ENCODE measurements at regions not wholly inside any gene's neighbourhood (a gene's known extent, or its start where the extent isn't known, plus 50 kb on each side); places are given as distances from the start of the nearest gene placed in this dataset.

DNA sequence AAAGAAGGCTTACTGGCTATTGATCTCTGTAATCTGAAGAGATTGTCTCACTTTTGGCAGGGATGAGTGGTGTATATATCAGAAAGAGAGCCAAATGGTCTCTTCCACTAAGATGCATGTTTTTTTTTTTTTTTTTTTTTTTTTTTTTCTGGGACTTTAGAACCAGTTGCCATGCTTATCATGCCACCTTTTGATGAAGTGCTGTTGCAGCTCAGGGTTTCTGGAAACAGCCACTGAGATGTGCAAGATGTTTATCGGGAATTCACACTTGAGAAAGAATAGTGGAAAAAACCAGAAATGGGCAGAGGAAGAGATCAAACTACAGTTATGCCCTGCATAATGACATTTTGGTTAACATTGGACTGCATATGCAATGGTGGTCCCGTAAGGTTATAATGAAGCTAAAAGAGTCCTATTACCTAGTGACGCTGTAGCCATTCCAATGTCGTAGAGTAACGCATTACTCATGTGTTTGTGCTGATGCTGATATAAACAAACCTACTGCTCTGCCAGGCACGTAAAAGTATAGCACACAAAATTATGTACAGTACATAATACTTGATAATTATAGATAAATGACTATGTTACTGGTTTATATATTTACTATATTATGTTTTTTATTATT lies 121.0 kb downstream of the KLF5 start:
- TF ChIP-seq, protein P1, sequence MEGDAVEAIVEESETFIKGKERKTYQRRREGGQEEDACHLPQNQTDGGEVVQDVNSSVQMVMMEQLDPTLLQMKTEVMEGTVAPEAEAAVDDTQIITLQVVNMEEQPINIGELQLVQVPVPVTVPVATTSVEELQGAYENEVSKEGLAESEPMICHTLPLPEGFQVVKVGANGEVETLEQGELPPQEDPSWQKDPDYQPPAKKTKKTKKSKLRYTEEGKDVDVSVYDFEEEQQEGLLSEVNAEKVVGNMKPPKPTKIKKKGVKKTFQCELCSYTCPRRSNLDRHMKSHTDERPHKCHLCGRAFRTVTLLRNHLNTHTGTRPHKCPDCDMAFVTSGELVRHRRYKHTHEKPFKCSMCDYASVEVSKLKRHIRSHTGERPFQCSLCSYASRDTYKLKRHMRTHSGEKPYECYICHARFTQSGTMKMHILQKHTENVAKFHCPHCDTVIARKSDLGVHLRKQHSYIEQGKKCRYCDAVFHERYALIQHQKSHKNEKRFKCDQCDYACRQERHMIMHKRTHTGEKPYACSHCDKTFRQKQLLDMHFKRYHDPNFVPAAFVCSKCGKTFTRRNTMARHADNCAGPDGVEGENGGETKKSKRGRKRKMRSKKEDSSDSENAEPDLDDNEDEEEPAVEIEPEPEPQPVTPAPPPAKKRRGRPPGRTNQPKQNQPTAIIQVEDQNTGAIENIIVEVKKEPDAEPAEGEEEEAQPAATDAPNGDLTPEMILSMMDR (IDR thresholded peaks at IDR 0.05), result no peak
- TF ChIP-seq POLR2AphosphoS5 (IDR thresholded peaks at IDR 0.05; ENCODE audit: low read depth, low read length) (no peak), TCF7L2 (IDR thresholded peaks at IDR 0.05; ENCODE audit: low read depth, low read length) (no peak), SIN3A (IDR thresholded peaks at IDR 0.05; ENCODE audit: borderline replicate concordance, insufficient read depth, low read depth, low read length) (no peak)
- TF ChIP-seq, protein P2, sequence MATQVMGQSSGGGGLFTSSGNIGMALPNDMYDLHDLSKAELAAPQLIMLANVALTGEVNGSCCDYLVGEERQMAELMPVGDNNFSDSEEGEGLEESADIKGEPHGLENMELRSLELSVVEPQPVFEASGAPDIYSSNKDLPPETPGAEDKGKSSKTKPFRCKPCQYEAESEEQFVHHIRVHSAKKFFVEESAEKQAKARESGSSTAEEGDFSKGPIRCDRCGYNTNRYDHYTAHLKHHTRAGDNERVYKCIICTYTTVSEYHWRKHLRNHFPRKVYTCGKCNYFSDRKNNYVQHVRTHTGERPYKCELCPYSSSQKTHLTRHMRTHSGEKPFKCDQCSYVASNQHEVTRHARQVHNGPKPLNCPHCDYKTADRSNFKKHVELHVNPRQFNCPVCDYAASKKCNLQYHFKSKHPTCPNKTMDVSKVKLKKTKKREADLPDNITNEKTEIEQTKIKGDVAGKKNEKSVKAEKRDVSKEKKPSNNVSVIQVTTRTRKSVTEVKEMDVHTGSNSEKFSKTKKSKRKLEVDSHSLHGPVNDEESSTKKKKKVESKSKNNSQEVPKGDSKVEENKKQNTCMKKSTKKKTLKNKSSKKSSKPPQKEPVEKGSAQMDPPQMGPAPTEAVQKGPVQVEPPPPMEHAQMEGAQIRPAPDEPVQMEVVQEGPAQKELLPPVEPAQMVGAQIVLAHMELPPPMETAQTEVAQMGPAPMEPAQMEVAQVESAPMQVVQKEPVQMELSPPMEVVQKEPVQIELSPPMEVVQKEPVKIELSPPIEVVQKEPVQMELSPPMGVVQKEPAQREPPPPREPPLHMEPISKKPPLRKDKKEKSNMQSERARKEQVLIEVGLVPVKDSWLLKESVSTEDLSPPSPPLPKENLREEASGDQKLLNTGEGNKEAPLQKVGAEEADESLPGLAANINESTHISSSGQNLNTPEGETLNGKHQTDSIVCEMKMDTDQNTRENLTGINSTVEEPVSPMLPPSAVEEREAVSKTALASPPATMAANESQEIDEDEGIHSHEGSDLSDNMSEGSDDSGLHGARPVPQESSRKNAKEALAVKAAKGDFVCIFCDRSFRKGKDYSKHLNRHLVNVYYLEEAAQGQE (IDR thresholded peaks at IDR 0.05; ENCODE audit: insufficient read depth in 1 of 2, low read depth in 2 of 2, low read length in 1 of 2), result no peak
